ENCODE measurements at regions not wholly inside any gene's neighbourhood (a gene's known extent, or its start where the extent isn't known, plus 50 kb on each side); places are given as distances from the start of the nearest gene placed in this dataset.

DNA sequence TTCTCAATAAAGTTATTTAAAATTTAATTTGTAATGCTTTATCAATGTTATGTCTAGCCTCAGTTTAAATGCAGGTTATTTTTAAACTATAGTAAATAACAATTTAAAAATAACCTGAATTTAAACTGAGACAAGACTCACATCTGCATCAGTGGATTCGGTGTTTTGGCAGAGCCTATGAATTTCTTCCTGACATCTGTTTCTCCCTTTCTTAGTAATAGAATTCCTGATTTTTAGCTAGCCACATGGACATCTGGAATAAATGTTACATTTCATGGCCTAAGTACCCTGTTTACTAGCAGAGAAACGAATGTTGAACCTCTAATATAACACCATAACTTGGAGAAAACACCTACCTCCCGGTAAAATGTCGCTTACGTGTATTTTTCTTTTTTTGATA, 1141.6 kb upstream of the ADGRL2 start:
- TF ChIP-seq, protein P1, sequence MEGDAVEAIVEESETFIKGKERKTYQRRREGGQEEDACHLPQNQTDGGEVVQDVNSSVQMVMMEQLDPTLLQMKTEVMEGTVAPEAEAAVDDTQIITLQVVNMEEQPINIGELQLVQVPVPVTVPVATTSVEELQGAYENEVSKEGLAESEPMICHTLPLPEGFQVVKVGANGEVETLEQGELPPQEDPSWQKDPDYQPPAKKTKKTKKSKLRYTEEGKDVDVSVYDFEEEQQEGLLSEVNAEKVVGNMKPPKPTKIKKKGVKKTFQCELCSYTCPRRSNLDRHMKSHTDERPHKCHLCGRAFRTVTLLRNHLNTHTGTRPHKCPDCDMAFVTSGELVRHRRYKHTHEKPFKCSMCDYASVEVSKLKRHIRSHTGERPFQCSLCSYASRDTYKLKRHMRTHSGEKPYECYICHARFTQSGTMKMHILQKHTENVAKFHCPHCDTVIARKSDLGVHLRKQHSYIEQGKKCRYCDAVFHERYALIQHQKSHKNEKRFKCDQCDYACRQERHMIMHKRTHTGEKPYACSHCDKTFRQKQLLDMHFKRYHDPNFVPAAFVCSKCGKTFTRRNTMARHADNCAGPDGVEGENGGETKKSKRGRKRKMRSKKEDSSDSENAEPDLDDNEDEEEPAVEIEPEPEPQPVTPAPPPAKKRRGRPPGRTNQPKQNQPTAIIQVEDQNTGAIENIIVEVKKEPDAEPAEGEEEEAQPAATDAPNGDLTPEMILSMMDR (IDR thresholded peaks at IDR 0.05): no peak
- TF ChIP-seq ZFX (IDR thresholded peaks at IDR 0.05; ENCODE audit: borderline replicate concordance): no peak
